DMS53 treated with DMSO at 0.1 percent for 48 hours (cell line): ENCODE measurements at regions not wholly inside any gene's neighbourhood (a gene's known extent, or its start where the extent isn't known, plus 50 kb on each side); places are given as distances from the start of the nearest gene placed in this dataset.
"Not testable (repeated sequence)": the region's sequence is repeated elsewhere in the genome, so short reads cannot be mapped to it uniquely, and the experiment has no call there.

Source experiments
- DNase-seq: peaks from one replicate; lab custom pipeline; 2025; ENCODE audit not compliant: unreplicated experiment; lab: John Stamatoyannopoulos, UW

- DNase-seq = no peak
Observed at GRCh38 chr13:88377852-88378251, 706.7 kb downstream of the SLITRK5 start.

- no peak for DNase-seq
Observed at GRCh38 chr13:88384542-88384941, 713.4 kb downstream of the SLITRK5 start.

- DNase-seq = no peak
Observed at GRCh38 chr13:88395804-88396203, 724.6 kb downstream of the SLITRK5 start.

- DNase-seq = no peak
Observed at GRCh38 chr13:88411696-88412095, 740.5 kb downstream of the SLITRK5 start.

GRCh38 chr13:88417801-88418200 is 746.6 kb downstream of the SLITRK5 start:
- DNase-seq = no peak

- no peak for DNase-seq
Observed at GRCh38 chr13:88424463-88424862, 753.3 kb downstream of the SLITRK5 start.

- no peak for DNase-seq
Observed at GRCh38 chr13:88426661-88427060, 755.5 kb downstream of the SLITRK5 start.

GRCh38 chr13:88429862-88430261 is 758.7 kb downstream of the SLITRK5 start:
- DNase-seq = no peak

GRCh38 chr13:88434953-88435352 is 763.8 kb downstream of the SLITRK5 start:
- no peak for DNase-seq

- DNase-seq = no peak
Observed at GRCh38 chr13:88436974-88437373, 765.8 kb downstream of the SLITRK5 start.

- DNase-seq = no peak
Observed at GRCh38 chr13:88450515-88450914, 779.3 kb downstream of the SLITRK5 start.

GRCh38 chr13:88456151-88456550 is 785.0 kb downstream of the SLITRK5 start:
- DNase-seq = no peak

- DNase-seq = no peak
Observed at GRCh38 chr13:88459331-88459730, 788.2 kb downstream of the SLITRK5 start.

GRCh38 chr13:88461272-88462009 is 790.3 kb downstream of the SLITRK5 start:
- DNase-seq = no peak

GRCh38 chr13:88464851-88465250 is 793.7 kb downstream of the SLITRK5 start:
- no peak for DNase-seq

- DNase-seq = no peak
Observed at GRCh38 chr13:88472316-88472715, 801.1 kb downstream of the SLITRK5 start.

GRCh38 chr13:88483202-88483601 is 812.0 kb downstream of the SLITRK5 start:
- no peak for DNase-seq

- DNase-seq = no peak
Observed at GRCh38 chr13:88507909-88508308, 836.7 kb downstream of the SLITRK5 start.

- DNase-seq = not testable (repeated sequence)
Observed at GRCh38 chr13:88512993-88513392, 841.8 kb downstream of the SLITRK5 start.

GRCh38 chr13:88526186-88526852 is 855.1 kb downstream of the SLITRK5 start:
- DNase-seq = no peak

- DNase-seq = no peak
Observed at GRCh38 chr13:88526853-88527215, 855.7 kb downstream of the SLITRK5 start.

- no peak for DNase-seq
Observed at GRCh38 chr13:88541994-88542393, 870.8 kb downstream of the SLITRK5 start.

- no peak for DNase-seq
Observed at GRCh38 chr13:88544836-88545235, 873.7 kb downstream of the SLITRK5 start.
